H1 (cell line): ENCODE measurements at regions not wholly inside any gene's neighbourhood (a gene's known extent, or its start where the extent isn't known, plus 50 kb on each side); places are given as distances from the start of the nearest gene placed in this dataset.

Experiments used
- CTCF ChIA-PET: fragments of 300-600 bp; sonication (Branson Sonifier 250); formaldehyde crosslinking; loops from one replicate; lab custom pipeline; 2021; ENCODE audit not compliant: partially characterized antibody; lab: Charles Lee
- POLR2A ChIA-PET: fragments of 300-600 bp; sonication (Branson Sonifier 250); formaldehyde crosslinking; loops from one replicate; lab custom pipeline; 2021; ENCODE audit warnings: inconsistent platforms; ENCODE audit not compliant: partially characterized antibody; lab: Charles Lee
- DNase-seq, 2 experiments: peaks; one replicate each; pipeline versions ENCODE4 v3.0.0 to v3.0.0-alpha.2; 2010 to 2022; ENCODE audit warnings: low spot score in 2 of 2, low read depth in 1 of 2, mixed read lengths in 1 of 2
- FAIRE-seq: peaks from 2 replicates; lab custom pipeline; 2011; peaks lifted over from hg19 to GRCh38; lab: Jason Lieb, UNC
- H2AFZ ChIP-seq: 2 replicates; pipeline ENCODE4 v1.8.1; 2012; ENCODE audit warnings: low read length, inconsistent platforms
- H2AK5ac ChIP-seq: 2 replicates; pipeline ENCODE4 v1.6.1; 2013; ENCODE audit warnings: low read depth, low read length
- H2BK120ac ChIP-seq: replicated peaks from 2 replicates; pipeline ENCODE3; 2013; ENCODE audit warnings: low read depth, low read length, inconsistent platforms
- H2BK12ac ChIP-seq: 2 replicates; pipeline ENCODE4 v1.6.1; 2013; ENCODE audit warnings: low read depth, low read length
- H2BK15ac ChIP-seq: 2 replicates; pipeline ENCODE4 v1.6.1; 2013; ENCODE audit warnings: low read length
- H2BK20ac ChIP-seq: 2 replicates; pipeline ENCODE4 v1.6.1; 2013; ENCODE audit warnings: low read length
- H2BK5ac ChIP-seq: 2 replicates; pipeline ENCODE4 v1.6.1; 2013; ENCODE audit warnings: low read depth, low read length
- H3K14ac ChIP-seq: 2 replicates; pipeline ENCODE4 v1.6.1; 2013; ENCODE audit warnings: inconsistent platforms; ENCODE audit not compliant: insufficient read length
- H3K18ac ChIP-seq: 2 replicates; pipeline ENCODE4 v1.6.1; 2013; ENCODE audit warnings: low read length; ENCODE audit errors: extremely low read depth
- H3K23ac ChIP-seq: 2 replicates; pipeline ENCODE4 v1.6.1; 2013; ENCODE audit warnings: inconsistent platforms; ENCODE audit not compliant: insufficient read length
- H3K23me2 ChIP-seq: 2 replicates; pipeline ENCODE4 v1.6.1; 2013; ENCODE audit warnings: low read depth, low read length
- H3K27ac ChIP-seq: 2 replicates; pipeline ENCODE4 v1.6.1; 2011; ENCODE audit warnings: low read depth, low read length, inconsistent platforms
- H3K27me3 ChIP-seq, 4 experiments: replicated peaks in 1 of 4; 1 replicate in 1 of 4; 2 replicates in 3 of 4; pipeline versions ENCODE4 v1.6.1 to v1.8.1; 2011 to 2013; ENCODE audit warnings: low read length in 3 of 4, mild to moderate bottlenecking in 3 of 4, inconsistent platforms in 2 of 4, mixed read lengths in 2 of 4, moderate library complexity in 1 of 4; ENCODE audit not compliant: control insufficient read depth in 3 of 4, insufficient read depth in 3 of 4; ENCODE audit errors: extremely low read depth in 1 of 4
- H3K36me3 ChIP-seq, 4 experiments: 2 replicates each; pipeline versions ENCODE4 v1.6.1 to v1.8.1; 2011 to 2013; ENCODE audit warnings: mild to moderate bottlenecking in 4 of 4, low read length in 3 of 4, moderate library complexity in 2 of 4, control low read depth in 1 of 4, inconsistent platforms in 1 of 4; ENCODE audit not compliant: insufficient read depth in 4 of 4, control insufficient read depth in 2 of 4
- H3K4ac ChIP-seq: replicated peaks from 2 replicates; pipeline ENCODE3; 2013; ENCODE audit warnings: low read length, low read depth, mixed read lengths, inconsistent platforms; ENCODE audit not compliant: insufficient read length
- H3K4me1 ChIP-seq, 4 experiments: replicated peaks in 1 of 4; 1 replicate in 1 of 4; 2 replicates in 3 of 4; pipeline versions ENCODE4 v1.6.1 to v1.8.1; 2011 to 2013; ENCODE audit warnings: low read length in 3 of 4, inconsistent platforms in 2 of 4, mixed read lengths in 1 of 4; ENCODE audit not compliant: insufficient read depth in 4 of 4, control insufficient read depth in 3 of 4
- H3K4me2 ChIP-seq, 2 experiments: 2 replicates each; pipeline versions ENCODE4 v1.6.1 to v1.8.1; 2011 to 2013; ENCODE audit warnings: low read depth in 2 of 2, low read length in 2 of 2, control low read depth in 1 of 2, inconsistent platforms in 1 of 2, mild to moderate bottlenecking in 1 of 2; ENCODE audit not compliant: insufficient read depth in 1 of 2
- H3K4me3 ChIP-seq, 4 experiments: fragments of 200-600, 300-600 bp in 1 of 4; sonication (generic), shearing (Covaris generic), sonication (Bioruptor Twin) in 1 of 4; 2 replicates each; pipeline versions ENCODE4 v1.5.1 to v1.8.1; 2011 to 2016; ENCODE audit warnings: low read length in 4 of 4, low read depth in 3 of 4, control low read depth in 2 of 4, inconsistent platforms in 2 of 4, mild to moderate bottlenecking in 2 of 4, mixed read lengths in 1 of 4, moderate library complexity in 1 of 4; ENCODE audit not compliant: insufficient read depth in 2 of 4; ENCODE audit errors: extremely low read depth in 1 of 4
- H3K56ac ChIP-seq: replicated peaks from 2 replicates; pipeline ENCODE3; 2013; ENCODE audit warnings: low read depth, mild to moderate bottlenecking, mixed read lengths, low read length, inconsistent platforms; ENCODE audit not compliant: insufficient read length
- H3K79me1 ChIP-seq: 2 replicates; pipeline ENCODE4 v1.6.1; 2013; ENCODE audit warnings: low read depth, low read length, control low read depth
- H3K79me2 ChIP-seq, 2 experiments: 2 replicates each; pipeline versions ENCODE4 v1.6.1 to v1.8.1; 2012 to 2013; ENCODE audit warnings: low read length in 2 of 2, mild to moderate bottlenecking in 2 of 2, inconsistent platforms in 1 of 2; ENCODE audit not compliant: insufficient read depth in 2 of 2, control insufficient read depth in 1 of 2
- H3K9ac ChIP-seq, 4 experiments: replicated peaks in 1 of 4; 1 replicate in 1 of 4; 2 replicates in 3 of 4; pipeline versions ENCODE4 v1.6.1 to v1.8.1; 2011 to 2013; ENCODE audit warnings: low read depth in 3 of 4, low read length in 3 of 4, control low read depth in 2 of 4, mild to moderate bottlenecking in 2 of 4, moderate library complexity in 2 of 4, inconsistent platforms in 1 of 4; ENCODE audit errors: extremely low read depth in 1 of 4
- H3K9me3 ChIP-seq, 2 experiments: 2 replicates each; pipeline versions ENCODE4 v1.6.1 to v1.8.1; 2012 to 2013; ENCODE audit warnings: mild to moderate bottlenecking in 2 of 2, moderate library complexity in 2 of 2, control low read depth in 1 of 2, inconsistent platforms in 1 of 2, low read depth in 1 of 2, low read length in 1 of 2, mixed read lengths in 1 of 2; ENCODE audit not compliant: insufficient read depth in 2 of 2
- H4K20me1 ChIP-seq, 2 experiments: replicated peaks in 1 of 2; 2 replicates each; pipeline versions ENCODE3 to v1.8.1; 2011 to 2013; ENCODE audit warnings: inconsistent platforms in 2 of 2, low read length in 2 of 2, mild to moderate bottlenecking in 1 of 2; ENCODE audit not compliant: insufficient read depth in 2 of 2, control insufficient read depth in 1 of 2
- H4K5ac ChIP-seq: 2 replicates; pipeline ENCODE4 v1.6.1; 2013; ENCODE audit warnings: low read length, low read depth, mixed read lengths, inconsistent platforms; ENCODE audit not compliant: insufficient read length
- H4K8ac ChIP-seq: 2 replicates; pipeline ENCODE4 v1.8.0; 2013; ENCODE audit warnings: mild to moderate bottlenecking, moderate library complexity, low read length, inconsistent platforms; ENCODE audit not compliant: insufficient read depth; ENCODE audit errors: extremely low read depth
- H4K91ac ChIP-seq: replicated peaks from 2 replicates; pipeline ENCODE3; 2013; ENCODE audit warnings: low read length, mixed read lengths, inconsistent platforms; ENCODE audit not compliant: insufficient read length
- ASH2L ChIP-seq: fragments of 200-600, 300-600 bp; sonication (generic); IDR thresholded peaks from one replicate; pipeline ENCODE4 v1.7.1; 2017; ENCODE audit warnings: low read length
- BACH1 ChIP-seq: IDR thresholded peaks from 2 replicates; pipeline ENCODE4 v1.6.1; 2012; ENCODE audit warnings: low read length, improper control_type of control experiment
- E2F6 ChIP-seq: IDR thresholded peaks from 2 replicates; pipeline ENCODE4 v1.6.1; 2012; ENCODE audit warnings: inconsistent platforms
- EGR1 ChIP-seq: IDR thresholded peaks from 2 replicates; pipeline ENCODE4 v1.6.1; 2011; ENCODE audit warnings: low read depth, low read length, borderline replicate concordance
- KDM5A ChIP-seq: fragments of 200-600 bp; IDR thresholded peaks from 2 replicates; pipeline ENCODE4 v1.7.1; 2012; ENCODE audit warnings: mild to moderate bottlenecking, low read length, inconsistent platforms, mixed read lengths
- NRF1 ChIP-seq: IDR thresholded peaks from 2 replicates; pipeline ENCODE4 v1.6.1; 2011; ENCODE audit warnings: mild to moderate bottlenecking, low read depth, low read length, improper control_type of control experiment
- POLR2AphosphoS5 ChIP-seq: IDR thresholded peaks from 2 replicates; pipeline ENCODE4 v1.6.1; 2011; ENCODE audit warnings: low read depth, low read length
- RBBP5 ChIP-seq: IDR thresholded peaks from 2 replicates; pipeline ENCODE4 v1.7.1; 2012; ENCODE audit warnings: low read depth, mild to moderate bottlenecking, inconsistent platforms, low read length, moderate library complexity, borderline replicate concordance
- TAF1 ChIP-seq: IDR thresholded peaks from 2 replicates; pipeline ENCODE4 v1.6.1; 2011; ENCODE audit warnings: mild to moderate bottlenecking, low read depth, low read length
- TBP ChIP-seq: IDR thresholded peaks from 2 replicates; pipeline ENCODE4 v1.6.1; 2011; ENCODE audit warnings: low read depth, low read length, improper control_type of control experiment
- USF2 ChIP-seq: IDR thresholded peaks from 2 replicates; pipeline ENCODE4 v1.6.1; 2011; ENCODE audit warnings: low read length, improper control_type of control experiment
- ZNF274 ChIP-seq: IDR thresholded peaks from 2 replicates; pipeline ENCODE4 v1.7.0; 2012; ENCODE audit warnings: low read length, borderline replicate concordance; ENCODE audit errors: extremely low read depth
- WGBS, 2 experiments: shearing (Covaris generic) in 1 of 2; methylation state at CpG; one replicate each; pipeline versions ENCODE4 v1.1.6 to v1.1.7; 2013 to 2015; ENCODE audit warnings: low lambda C conversion rate in 2 of 2, mixed read lengths in 2 of 2, inconsistent platforms in 1 of 2, low coverage in 1 of 2, missing lambda C conversion rate in 1 of 2; ENCODE audit not compliant: insufficient replicate concordance in 2 of 2, insufficient coverage in 1 of 2, insufficient read length in 1 of 2; ENCODE audit errors: extremely low coverage in 1 of 2, missing lambda C conversion rate in 1 of 2; 5-methylcytosine and 5-hydroxymethylcytosine counted together

GRCh38 chrX:38993500-38993899 lies 192.2 kb downstream of the MID1IP1 start:
- H2BK15ac ChIP-seq: no peak overlapping the region
- no peak overlapping the region for H3K27ac ChIP-seq
- H3K79me2 ChIP-seq: no peaks in the 10 kb centered on the region
- no peak overlapping the region for H3K14ac ChIP-seq
- TF ChIP-seq RBBP5 (no peak), TBP (no peak), NRF1 (no peak), TAF1 (no peak), KDM5A (no peak), BACH1 (no peak), POLR2AphosphoS5 (no peak), E2F6 (no peak), ZNF274 (no peak), USF2 (no peak), EGR1 (no peak), ASH2L (no peak)
- H2BK12ac ChIP-seq: no peak overlapping the region
- WGBS, 2 experiments: 88% methylated on average over 1 of the region's 1 CpG; no CpG with 5 or more reads in 1 of the 2 experiments
- POLR2A ChIA-PET: no interaction called here
- no peak overlapping the region for H4K5ac ChIP-seq
- no peak overlapping the region for H3K56ac ChIP-seq
- no peaks in the 10 kb centered on the region for H3K79me1 ChIP-seq
- H3K4me1 ChIP-seq: no peaks in the 10 kb centered on the region
- H2AFZ ChIP-seq: no peak overlapping the region
- no peak overlapping the region for H3K18ac ChIP-seq
- no peak overlapping the region for H2BK20ac ChIP-seq
- no peaks in the 10 kb centered on the region for H3K36me3 ChIP-seq
- no peak overlapping the region for H3K9ac ChIP-seq
- H3K23me2 ChIP-seq: no peaks in the 10 kb centered on the region
- no peaks in the 10 kb centered on the region for H3K9me3 ChIP-seq
- H2BK120ac ChIP-seq: no peak overlapping the region
- no peak overlapping the region for H3K4me2 ChIP-seq
- CTCF ChIA-PET: no interaction called here
- H4K8ac ChIP-seq: no peak overlapping the region
- DNase-seq: no peak
- H3K4me3 ChIP-seq: no peak overlapping the region
- no peak for FAIRE-seq
- no peak overlapping the region for H4K91ac ChIP-seq
- no peak overlapping the region for H2BK5ac ChIP-seq
- no peak overlapping the region for H3K4ac ChIP-seq
- no peak overlapping the region for H2AK5ac ChIP-seq
- no peak overlapping the region for H3K23ac ChIP-seq
- H3K27me3 ChIP-seq: no peaks in the 10 kb centered on the region
- H4K20me1 ChIP-seq: no peaks in the 10 kb centered on the region
